A673 (cell line): ENCODE measurements at regions not wholly inside any gene's neighbourhood (a gene's known extent, or its start where the extent isn't known, plus 50 kb on each side); places are given as distances from the start of the nearest gene placed in this dataset.

Experiments used
- BruUV-seq: library from RNA; stranded (reverse); fragments of 400-500 nt; replicated peaks from 2 replicates; lab custom pipeline; 2021; lab: Mats Ljungman, UMichigan
- CTCF ChIA-PET: fragments of 300-600 bp; sonication (Branson Sonifier 250); formaldehyde crosslinking; loops from one replicate; lab custom pipeline; 2022; ENCODE audit warnings: antibody characterized with exemption; lab: Charles Lee
- POLR2A ChIA-PET: fragments of 300-600 bp; sonication (Branson Sonifier 250); formaldehyde crosslinking; loops from one replicate; lab custom pipeline; 2022; ENCODE audit warnings: antibody characterized with exemption; ENCODE audit not compliant: low non-redundant PET; lab: Charles Lee
- DNase-seq: peaks from one replicate; pipeline ENCODE4 v3.0.0-alpha.2; 2015; ENCODE audit warnings: low spot score
- H3K27ac ChIP-seq: fragments of 200-600 bp; sonication (generic); 2 replicates; pipeline ENCODE4 v1.5.1; 2016; ENCODE audit warnings: mixed run types, low read depth, mild to moderate bottlenecking, mixed read lengths, antibody characterized with exemption, low read length; ENCODE audit not compliant: poor library complexity, severe bottlenecking
- H3K27me3 ChIP-seq: fragments of 200-600 bp; sonication (generic); replicated peaks from 2 replicates; pipeline ENCODE4 v1.6.1; 2017; ENCODE audit warnings: mixed run types, low read depth, mild to moderate bottlenecking, mixed read lengths, antibody characterized with exemption, low read length; ENCODE audit not compliant: insufficient read depth, poor library complexity
- H3K36me3 ChIP-seq: fragments of 200-600 bp; sonication (generic); 2 replicates; pipeline ENCODE4 v1.6.1; 2016; ENCODE audit warnings: mixed run types, mild to moderate bottlenecking, mixed read lengths, antibody characterized with exemption, low read length; ENCODE audit not compliant: insufficient read depth, poor library complexity, severe bottlenecking
- H3K4me1 ChIP-seq: fragments of 200-600 bp; sonication (generic); 2 replicates; pipeline ENCODE4 v1.6.1; 2017; ENCODE audit warnings: mixed run types, mild to moderate bottlenecking, mixed read lengths, antibody characterized with exemption, low read length; ENCODE audit not compliant: insufficient read depth, poor library complexity, severe bottlenecking
- H3K4me3 ChIP-seq: fragments of 200-600 bp; sonication (generic); 2 replicates; pipeline ENCODE4 v1.5.1; 2016; ENCODE audit warnings: low read depth, mixed run types, mild to moderate bottlenecking, mixed read lengths, low read length; ENCODE audit not compliant: poor library complexity, severe bottlenecking
- H3K9me3 ChIP-seq: fragments of 200-600 bp; sonication (generic); 2 replicates; pipeline ENCODE4 v1.6.1; 2016; ENCODE audit warnings: mixed run types, low read depth, mild to moderate bottlenecking, mixed read lengths, antibody characterized with exemption, low read length; ENCODE audit not compliant: poor library complexity, severe bottlenecking
- CTCF ChIP-seq: fragments of 300-800, 200-600 bp; sonication (generic); conservative IDR thresholded peaks from 2 replicates; pipeline ENCODE4 v1.5.1; 2017; ENCODE audit warnings: low read depth, mild to moderate bottlenecking, antibody characterized with exemption, low read length, moderate library complexity, mixed read lengths
- EZH2 ChIP-seq: fragments of 200-600 bp; sonication (generic); IDR thresholded peaks from 2 replicates; pipeline ENCODE4 v1.6.1; 2017; ENCODE audit warnings: borderline replicate concordance, low read depth, mild to moderate bottlenecking, mixed read lengths, antibody characterized with exemption, low read length; ENCODE audit not compliant: poor library complexity, severe bottlenecking
- intact Hi-C: fragments of 100-400 bp; cut with micrococcal nuclease; formaldehyde crosslinking; loops from one replicate; pipeline ENCODE4 v1.10.0; 2022; ENCODE audit not compliant: unreplicated experiment

GRCh38 chr11:11731311-11732083, 109.7 kb upstream of the GALNT18 start:
- H3K27me3 ChIP-seq, result peaks cover 4% of the 10 kb centered on the region
- ChIA-PET POLR2A (no interaction called here), CTCF (no interaction called here)
- H3K36me3 ChIP-seq, result no peaks in the 10 kb centered on the region
- H3K4me3 ChIP-seq, result no peak overlapping the region
- no peak for TF ChIP-seq CTCF
- peak; percentile 2 for DNase-seq
- no peaks in the 10 kb centered on the region for H3K4me1 ChIP-seq
- no peak overlapping the region for H3K27ac ChIP-seq
- intact Hi-C loops, result no loop called here
- no peaks in the 10 kb centered on the region for H3K9me3 ChIP-seq
- no TSS peak for BruUV-seq

GRCh38 chr11:11728386-11728785, 106.6 kb upstream of the GALNT18 start:
- no peaks in the 10 kb centered on the region for H3K36me3 ChIP-seq
- peaks cover 4% of the 10 kb centered on the region for H3K27me3 ChIP-seq
- H3K4me1 ChIP-seq, result no peaks in the 10 kb centered on the region
- BruUV-seq, result no TSS peak
- H3K9me3 ChIP-seq, result no peaks in the 10 kb centered on the region
- H3K27ac ChIP-seq, result no peak overlapping the region
- ChIA-PET POLR2A (interaction anchor here (0.5 kb wide), 1 partner anchor 437 kb away, joined by 3 read pairs; no protein-coding TSS in a partner anchor), CTCF (no interaction called here)
- TF ChIP-seq EZH2 (no peak), CTCF (no peak)
- DNase-seq, result no peak
- H3K4me3 ChIP-seq, result no peak overlapping the region
- intact Hi-C loops, result no loop called here

- intact Hi-C loops, result no loop called here
- DNase-seq, result no peak
- Histone ChIP-seq H3K9me3 (no peaks in the 10 kb centered on the region), H3K4me1 (no peaks in the 10 kb centered on the region), H3K4me3 (no peak overlapping the region), H3K27ac (no peak overlapping the region), H3K36me3 (no peaks in the 10 kb centered on the region), H3K27me3 (peaks cover 4% of the 10 kb centered on the region)
- no TSS peak for BruUV-seq
- ChIA-PET CTCF (no interaction called here), POLR2A (no interaction called here)
- TF ChIP-seq EZH2, result no peak
- TF ChIP-seq CTCF, result no peak
Observed at GRCh38 chr11:11725438-11725837, 103.6 kb upstream of the GALNT18 start.
